GM23338 (cell line): ENCODE measurements at regions not wholly inside any gene's neighbourhood (a gene's known extent, or its start where the extent isn't known, plus 50 kb on each side); places are given as distances from the start of the nearest gene placed in this dataset.

Experiments
- ATAC-seq: fragments of 200-7000 bp; cut with Tn5 transposase; 3 replicates; pipeline ENCODE4 v1.9.1; 2020
- DNase-seq: peaks from one replicate; pipeline ENCODE4 v3.0.0-alpha.2; 2015; ENCODE audit warnings: low spot score
- H2AFZ ChIP-seq: fragments of 200-600 bp; sonication (generic); 2 replicates; pipeline ENCODE4 v1.8.0; 2016; ENCODE audit warnings: antibody characterized with exemption, mild to moderate bottlenecking, moderate library complexity
- H3F3A ChIP-seq: fragments of 200-600 bp; sonication (generic); replicated peaks from 2 replicates; pipeline ENCODE4 v1.8.0; 2017; ENCODE audit warnings: antibody characterized with exemption, mixed run types, low read depth
- H3K27ac ChIP-seq: fragments of 200-600 bp; sonication (generic); 2 replicates; pipeline ENCODE4 v1.6.1; 2016; ENCODE audit warnings: low read depth
- H3K27me3 ChIP-seq: fragments of 200-600 bp; sonication (generic); 2 replicates; pipeline ENCODE4 v1.8.0; 2016; ENCODE audit warnings: mild to moderate bottlenecking, mixed run types, moderate library complexity; ENCODE audit not compliant: insufficient read depth
- H3K36me3 ChIP-seq: fragments of 200-600 bp; sonication (generic); 2 replicates; pipeline ENCODE4 v1.8.0; 2016; ENCODE audit warnings: mild to moderate bottlenecking; ENCODE audit not compliant: insufficient read depth
- H3K4me1 ChIP-seq: fragments of 200-600 bp; sonication (generic); 2 replicates; pipeline ENCODE4 v1.8.0; 2016; ENCODE audit warnings: mild to moderate bottlenecking, moderate library complexity; ENCODE audit not compliant: insufficient read depth
- H3K4me2 ChIP-seq: fragments of 200-600 bp; sonication (generic); 2 replicates; pipeline ENCODE4 v1.7.1; 2017; ENCODE audit warnings: mixed run types
- H3K4me3 ChIP-seq: fragments of 200-600 bp; sonication (generic); 2 replicates; pipeline ENCODE4 v1.6.1; 2016; ENCODE audit warnings: mixed run types
- H3K79me2 ChIP-seq: fragments of 200-600 bp; sonication (generic); replicated peaks from 2 replicates; pipeline ENCODE4 v1.8.0; 2017; ENCODE audit warnings: mild to moderate bottlenecking; ENCODE audit not compliant: insufficient read depth
- H3K9me2 ChIP-seq: fragments of 200-600 bp; sonication (generic); 2 replicates; pipeline ENCODE4 v1.8.0; 2017; ENCODE audit not compliant: insufficient read depth
- H4K20me1 ChIP-seq: fragments of 200-600 bp; sonication (generic); replicated peaks from 2 replicates; pipeline ENCODE4 v1.8.0; 2017; ENCODE audit warnings: mild to moderate bottlenecking; ENCODE audit not compliant: insufficient read depth
- H3K27ac Mint-ChIP-seq: 2 replicates; pipeline ENCODE4 v1.8.0; 2020; ENCODE audit warnings: inconsistent platforms, mild to moderate bottlenecking, moderate library complexity, mixed read lengths
- H3K27me3 Mint-ChIP-seq: 3 replicates; pipeline ENCODE4 v1.8.0; 2022; ENCODE audit warnings: low read depth, mild to moderate bottlenecking, moderate library complexity, mixed read lengths, inconsistent platforms; ENCODE audit not compliant: insufficient read depth, poor library complexity
- H3K36me3 Mint-ChIP-seq: 3 replicates; pipeline ENCODE4 v1.8.0; 2021; ENCODE audit warnings: low read depth, mild to moderate bottlenecking, inconsistent platforms, moderate library complexity, mixed read lengths
- H3K4me1 Mint-ChIP-seq: 3 replicates; pipeline ENCODE4 v1.8.0; 2020; ENCODE audit warnings: mild to moderate bottlenecking, inconsistent platforms, mixed read lengths
- H3K4me3 Mint-ChIP-seq: 3 replicates; pipeline ENCODE4 v1.8.0; 2021; ENCODE audit warnings: moderate library complexity, mild to moderate bottlenecking, inconsistent platforms, mixed read lengths
- H3K9me3 Mint-ChIP-seq: 3 replicates; pipeline ENCODE4 v1.8.0; 2020; ENCODE audit warnings: moderate library complexity, mild to moderate bottlenecking, inconsistent platforms, mixed read lengths
- EZH2 ChIP-seq: fragments of 200-600 bp; sonication (generic); IDR thresholded peaks from one replicate; pipeline ENCODE4 v1.8.0; 2017; ENCODE audit warnings: antibody characterized with exemption, mild to moderate bottlenecking, low read depth; ENCODE audit not compliant: unreplicated experiment
- EZH2phosphoT487 ChIP-seq: fragments of 200-600 bp; sonication (generic); IDR thresholded peaks from one replicate; pipeline ENCODE4 v1.8.1; 2018; ENCODE audit warnings: antibody characterized with exemption; ENCODE audit not compliant: unreplicated experiment
- NANOG ChIP-seq: IDR thresholded peaks from 2 replicates; pipeline ENCODE4 v1.6.1; 2016; ENCODE audit warnings: antibody characterized with exemption, borderline replicate concordance
- POLR2AphosphoS5 ChIP-seq: IDR thresholded peaks from 2 replicates; pipeline ENCODE4 v1.6.1; 2016; ENCODE audit warnings: antibody characterized with exemption, low read depth
- STAT1 ChIP-seq: IDR thresholded peaks from one replicate; pipeline ENCODE4 v1.6.1; 2016; ENCODE audit warnings: antibody characterized with exemption; ENCODE audit not compliant: unreplicated experiment
- TF ChIP-seq, protein P1 (sequence below): fragments of 250-450 bp; sonication (Bioruptor Pico); IDR thresholded peaks from 2 replicates; pipeline ENCODE4 v1.5.0; 2020; ENCODE audit warnings: mild to moderate bottlenecking, moderate library complexity
- TF ChIP-seq, protein P2 (sequence below): IDR thresholded peaks from 2 replicates; pipeline ENCODE4 v1.6.1; 2016; ENCODE audit warnings: antibody characterized with exemption
- TF ChIP-seq, protein P3 (sequence below), 2 experiments: fragments of 200-600 bp in 1 of 2; sonication (generic) in 1 of 2; conservative IDR thresholded peaks; 2 replicates each; pipeline versions ENCODE4 v1.5.1 to v1.6.1; 2016 to 2017; ENCODE audit warnings: antibody characterized with exemption in 2 of 2, low read depth in 2 of 2, mild to moderate bottlenecking in 2 of 2, moderate library complexity in 1 of 2

DNA sequence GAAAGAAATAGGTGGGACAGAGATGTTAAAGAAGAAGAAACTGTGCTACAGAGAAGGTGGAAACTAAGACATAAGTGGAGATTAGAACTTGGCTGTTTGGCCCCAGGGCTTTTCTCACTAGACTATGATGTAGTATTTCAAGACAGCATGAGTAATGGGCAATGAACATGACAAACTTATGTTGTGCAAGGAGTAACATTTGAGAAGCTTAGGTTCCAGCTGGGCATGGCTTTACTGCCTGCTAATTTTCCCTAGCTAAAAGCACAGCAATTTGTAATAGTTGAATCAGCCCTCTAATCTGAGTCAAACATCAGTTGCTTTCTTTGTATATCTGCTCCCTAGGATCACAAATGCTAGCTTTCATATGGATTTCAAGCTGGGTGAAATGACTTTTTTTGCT, 294.3 kb upstream of the BMP2 start:
- Mint-ChIP-seq H3K27ac (no peak overlapping the region; the same call in 1 of the 2 replicates), H3K4me1 (peaks cover 4% of the 10 kb centered on the region; the same call in 1 of the 3 replicates), H3K9me3 (peaks cover 4% of the 10 kb centered on the region), H3K27me3 (no peaks in the 10 kb centered on the region), H3K4me3 (no peak overlapping the region), H3K36me3 (0 out of 3 replicates have a peak, but pooled peaks cover 1% of the 10 kb centered on the region)
- Histone ChIP-seq H3K4me3 (no peak overlapping the region), H3K27me3 (no peaks in the 10 kb centered on the region), H3K4me1 (peaks cover 8% of the 10 kb centered on the region; the same call in 1 of the 2 replicates), H3F3A (no peaks in the 10 kb centered on the region), H4K20me1 (no peaks in the 10 kb centered on the region), H3K4me2 (no peak overlapping the region), H2AFZ (no peak overlapping the region), H3K36me3 (peaks cover 4% of the 10 kb centered on the region; the same call in 1 of the 2 replicates), H3K79me2 (no peaks in the 10 kb centered on the region), H3K27ac (no peak overlapping the region), H3K9me2 (0 out of 2 replicates have a peak, but pooled peaks cover 9% of the 10 kb centered on the region)
- ATAC-seq (no peak), DNase-seq (no peak)
- no peak for TF ChIP-seq POLR2AphosphoS5
- TF ChIP-seq STAT1, result no peak
- no peak for TF ChIP-seq NANOG

DNA sequence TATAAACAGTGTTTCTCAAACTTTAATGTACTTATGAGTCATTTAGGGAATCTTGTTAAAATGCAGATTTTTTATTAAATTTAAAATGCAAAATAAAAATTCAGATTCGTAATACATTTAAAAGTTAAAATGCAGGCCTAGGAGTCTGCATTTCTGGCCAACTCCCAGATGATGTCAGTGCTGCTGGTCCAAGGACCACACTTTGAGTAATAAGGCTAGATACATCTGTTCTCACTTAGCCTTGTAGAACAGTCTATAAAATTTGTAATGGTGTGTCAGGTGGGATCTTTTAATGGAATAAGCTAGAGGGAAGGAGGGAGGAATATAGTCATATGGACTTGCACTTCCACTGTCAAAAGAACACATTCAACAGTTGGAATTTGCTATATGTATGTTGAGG, 295.6 kb upstream of the BMP2 start:
- Mint-ChIP-seq H3K9me3 (peaks cover 2% of the 10 kb centered on the region; the same call in 1 of the 3 replicates), H3K27me3 (no peaks in the 10 kb centered on the region), H3K4me1 (peaks cover 4% of the 10 kb centered on the region; the same call in 1 of the 3 replicates), H3K27ac (no peak overlapping the region), H3K4me3 (no peak overlapping the region), H3K36me3 (no peaks in the 10 kb centered on the region)
- Histone ChIP-seq H3F3A (no peaks in the 10 kb centered on the region), H4K20me1 (no peaks in the 10 kb centered on the region), H3K4me3 (no peak overlapping the region), H3K79me2 (no peaks in the 10 kb centered on the region), H3K36me3 (no peaks in the 10 kb centered on the region), H2AFZ (no peak overlapping the region), H3K27me3 (no peaks in the 10 kb centered on the region), H3K4me2 (no peak overlapping the region), H3K4me1 (peaks cover 8% of the 10 kb centered on the region; the same call in 1 of the 2 replicates), H3K27ac (no peak overlapping the region), H3K9me2 (0 out of 2 replicates have a peak, but pooled peaks cover 7% of the 10 kb centered on the region)
- TF ChIP-seq, protein P1, sequence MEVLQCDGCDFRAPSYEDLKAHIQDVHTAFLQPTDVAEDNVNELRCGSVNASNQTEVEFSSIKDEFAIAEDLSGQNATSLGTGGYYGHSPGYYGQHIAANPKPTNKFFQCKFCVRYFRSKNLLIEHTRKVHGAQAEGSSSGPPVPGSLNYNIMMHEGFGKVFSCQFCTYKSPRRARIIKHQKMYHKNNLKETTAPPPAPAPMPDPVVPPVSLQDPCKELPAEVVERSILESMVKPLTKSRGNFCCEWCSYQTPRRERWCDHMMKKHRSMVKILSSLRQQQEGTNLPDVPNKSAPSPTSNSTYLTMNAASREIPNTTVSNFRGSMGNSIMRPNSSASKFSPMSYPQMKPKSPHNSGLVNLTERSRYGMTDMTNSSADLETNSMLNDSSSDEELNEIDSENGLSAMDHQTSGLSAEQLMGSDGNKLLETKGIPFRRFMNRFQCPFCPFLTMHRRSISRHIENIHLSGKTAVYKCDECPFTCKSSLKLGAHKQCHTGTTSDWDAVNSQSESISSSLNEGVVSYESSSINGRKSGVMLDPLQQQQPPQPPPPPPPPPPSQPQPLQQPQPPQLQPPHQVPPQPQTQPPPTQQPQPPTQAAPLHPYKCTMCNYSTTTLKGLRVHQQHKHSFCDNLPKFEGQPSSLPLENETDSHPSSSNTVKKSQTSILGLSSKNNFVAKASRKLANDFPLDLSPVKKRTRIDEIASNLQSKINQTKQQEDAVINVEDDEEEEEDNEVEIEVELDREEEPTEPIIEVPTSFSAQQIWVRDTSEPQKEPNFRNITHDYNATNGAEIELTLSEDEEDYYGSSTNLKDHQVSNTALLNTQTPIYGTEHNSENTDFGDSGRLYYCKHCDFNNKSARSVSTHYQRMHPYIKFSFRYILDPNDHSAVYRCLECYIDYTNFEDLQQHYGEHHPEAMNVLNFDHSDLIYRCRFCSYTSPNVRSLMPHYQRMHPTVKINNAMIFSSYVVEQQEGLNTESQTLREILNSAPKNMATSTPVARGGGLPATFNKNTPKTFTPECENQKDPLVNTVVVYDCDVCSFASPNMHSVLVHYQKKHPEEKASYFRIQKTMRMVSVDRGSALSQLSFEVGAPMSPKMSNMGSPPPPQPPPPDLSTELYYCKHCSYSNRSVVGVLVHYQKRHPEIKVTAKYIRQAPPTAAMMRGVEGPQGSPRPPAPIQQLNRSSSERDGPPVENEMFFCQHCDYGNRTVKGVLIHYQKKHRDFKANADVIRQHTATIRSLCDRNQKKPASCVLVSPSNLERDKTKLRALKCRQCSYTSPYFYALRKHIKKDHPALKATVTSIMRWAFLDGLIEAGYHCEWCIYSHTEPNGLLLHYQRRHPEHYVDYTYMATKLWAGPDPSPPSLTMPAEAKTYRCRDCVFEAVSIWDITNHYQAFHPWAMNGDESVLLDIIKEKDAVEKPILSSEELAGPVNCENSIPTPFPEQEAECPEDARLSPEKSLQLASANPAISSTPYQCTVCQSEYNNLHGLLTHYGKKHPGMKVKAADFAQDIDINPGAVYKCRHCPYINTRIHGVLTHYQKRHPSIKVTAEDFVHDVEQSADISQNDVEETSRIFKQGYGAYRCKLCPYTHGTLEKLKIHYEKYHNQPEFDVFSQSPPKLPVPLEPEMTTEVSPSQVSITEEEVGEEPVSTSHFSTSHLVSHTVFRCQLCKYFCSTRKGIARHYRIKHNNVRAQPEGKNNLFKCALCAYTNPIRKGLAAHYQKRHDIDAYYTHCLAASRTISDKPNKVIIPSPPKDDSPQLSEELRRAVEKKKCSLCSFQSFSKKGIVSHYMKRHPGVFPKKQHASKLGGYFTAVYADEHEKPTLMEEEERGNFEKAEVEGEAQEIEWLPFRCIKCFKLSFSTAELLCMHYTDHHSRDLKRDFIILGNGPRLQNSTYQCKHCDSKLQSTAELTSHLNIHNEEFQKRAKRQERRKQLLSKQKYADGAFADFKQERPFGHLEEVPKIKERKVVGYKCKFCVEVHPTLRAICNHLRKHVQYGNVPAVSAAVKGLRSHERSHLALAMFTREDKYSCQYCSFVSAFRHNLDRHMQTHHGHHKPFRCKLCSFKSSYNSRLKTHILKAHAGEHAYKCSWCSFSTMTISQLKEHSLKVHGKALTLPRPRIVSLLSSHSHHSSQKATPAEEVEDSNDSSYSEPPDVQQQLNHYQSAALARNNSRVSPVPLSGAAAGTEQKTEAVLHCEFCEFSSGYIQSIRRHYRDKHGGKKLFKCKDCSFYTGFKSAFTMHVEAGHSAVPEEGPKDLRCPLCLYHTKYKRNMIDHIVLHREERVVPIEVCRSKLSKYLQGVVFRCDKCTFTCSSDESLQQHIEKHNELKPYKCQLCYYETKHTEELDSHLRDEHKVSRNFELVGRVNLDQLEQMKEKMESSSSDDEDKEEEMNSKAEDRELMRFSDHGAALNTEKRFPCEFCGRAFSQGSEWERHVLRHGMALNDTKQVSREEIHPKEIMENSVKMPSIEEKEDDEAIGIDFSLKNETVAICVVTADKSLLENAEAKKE, result no peak
- TF ChIP-seq NANOG (no peak), EZH2phosphoT487 (no peak), EZH2 (no peak)
- TF ChIP-seq, protein P2, sequence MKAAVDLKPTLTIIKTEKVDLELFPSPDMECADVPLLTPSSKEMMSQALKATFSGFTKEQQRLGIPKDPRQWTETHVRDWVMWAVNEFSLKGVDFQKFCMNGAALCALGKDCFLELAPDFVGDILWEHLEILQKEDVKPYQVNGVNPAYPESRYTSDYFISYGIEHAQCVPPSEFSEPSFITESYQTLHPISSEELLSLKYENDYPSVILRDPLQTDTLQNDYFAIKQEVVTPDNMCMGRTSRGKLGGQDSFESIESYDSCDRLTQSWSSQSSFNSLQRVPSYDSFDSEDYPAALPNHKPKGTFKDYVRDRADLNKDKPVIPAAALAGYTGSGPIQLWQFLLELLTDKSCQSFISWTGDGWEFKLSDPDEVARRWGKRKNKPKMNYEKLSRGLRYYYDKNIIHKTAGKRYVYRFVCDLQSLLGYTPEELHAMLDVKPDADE, result no peak
- TF ChIP-seq, protein P3, sequence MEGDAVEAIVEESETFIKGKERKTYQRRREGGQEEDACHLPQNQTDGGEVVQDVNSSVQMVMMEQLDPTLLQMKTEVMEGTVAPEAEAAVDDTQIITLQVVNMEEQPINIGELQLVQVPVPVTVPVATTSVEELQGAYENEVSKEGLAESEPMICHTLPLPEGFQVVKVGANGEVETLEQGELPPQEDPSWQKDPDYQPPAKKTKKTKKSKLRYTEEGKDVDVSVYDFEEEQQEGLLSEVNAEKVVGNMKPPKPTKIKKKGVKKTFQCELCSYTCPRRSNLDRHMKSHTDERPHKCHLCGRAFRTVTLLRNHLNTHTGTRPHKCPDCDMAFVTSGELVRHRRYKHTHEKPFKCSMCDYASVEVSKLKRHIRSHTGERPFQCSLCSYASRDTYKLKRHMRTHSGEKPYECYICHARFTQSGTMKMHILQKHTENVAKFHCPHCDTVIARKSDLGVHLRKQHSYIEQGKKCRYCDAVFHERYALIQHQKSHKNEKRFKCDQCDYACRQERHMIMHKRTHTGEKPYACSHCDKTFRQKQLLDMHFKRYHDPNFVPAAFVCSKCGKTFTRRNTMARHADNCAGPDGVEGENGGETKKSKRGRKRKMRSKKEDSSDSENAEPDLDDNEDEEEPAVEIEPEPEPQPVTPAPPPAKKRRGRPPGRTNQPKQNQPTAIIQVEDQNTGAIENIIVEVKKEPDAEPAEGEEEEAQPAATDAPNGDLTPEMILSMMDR (conservative IDR thresholded peaks at IDR 0.05; ENCODE audit: low read depth in 2 of 2), result no peak
- ATAC-seq (no peak), DNase-seq (no peak)
